Uterus (tissue), 3 donors: ENCODE measurements at regions not wholly inside any gene's neighbourhood (a gene's known extent, or its start where the extent isn't known, plus 50 kb on each side); places are given as distances from the start of the nearest gene placed in this dataset.

Experiments
- DNase-seq, 2 donors: peaks; one replicate each; pipeline ENCODE4 v3.0.0-alpha.2; 2019 to 2020
- H3K27ac ChIP-seq, 2 donors: fragments of 200-600 bp; sonication (generic); 1 replicate in 1 of 2; 2 replicates in 1 of 2; pipeline ENCODE4 v1.5.1; 2016 to 2018
- H3K27me3 ChIP-seq, 2 donors: fragments of 200-600 bp; sonication (generic); one replicate each; pipeline ENCODE4 v1.5.1; 2018 to 2019; ENCODE audit warnings: control low read depth in 1 of 2
- H3K36me3 ChIP-seq, 2 donors: fragments of 200-600 bp; sonication (generic); one replicate each; pipeline ENCODE4 v1.5.1; 2019; ENCODE audit warnings: control low read depth in 1 of 2
- H3K4me1 ChIP-seq, 2 donors: fragments of 200-600 bp; sonication (generic); one replicate each; pipeline ENCODE4 v1.5.1; 2018 to 2019; ENCODE audit warnings: control low read depth in 1 of 2
- H3K4me3 ChIP-seq, 2 donors: fragments of 200-600 bp; sonication (generic); 1 replicate in 1 of 2; 2 replicates in 1 of 2; pipeline ENCODE4 v1.5.1; 2018 to 2019; ENCODE audit warnings: mild to moderate bottlenecking in 1 of 2
- H3K9me3 ChIP-seq, 2 donors: fragments of 200-600 bp; sonication (generic); one replicate each; pipeline ENCODE4 v1.5.1; 2019; ENCODE audit warnings: control low read depth in 1 of 2
- CTCF ChIP-seq, 4 experiments: fragments of 200-600 bp in 2 of 4; fragments of 450-650 bp in 2 of 4; sonication (generic) in 2 of 4; IDR thresholded peaks; one replicate each; pipeline ENCODE4 v1.5.1; 2016 to 2019; ENCODE audit warnings: antibody characterized with exemption in 4 of 4, mild to moderate bottlenecking in 2 of 4, moderate library complexity in 1 of 4
- POLR2A ChIP-seq, 2 donors: fragments of 450-650 bp; IDR thresholded peaks; one replicate each; pipeline ENCODE4 v1.6.1; 2016; ENCODE audit warnings: antibody characterized with exemption in 2 of 2, mild to moderate bottlenecking in 1 of 2, moderate library complexity in 1 of 2
- intact Hi-C: fragments of 100-400 bp; cut with DNase I; formaldehyde crosslinking; loops from one replicate; pipeline ENCODE4 v1.15.1; 2023; ENCODE audit warnings: low total_unique reads
- donor health status: DM: yes; HTN: yes; CAD: no.

GRCh38 chr2:122949523-122949922 lies 1075.6 kb upstream of the CNTNAP5 start:
- intact Hi-C loops: no loop called here
- Histone ChIP-seq H3K4me3 (no peak overlapping the region), H3K9me3 (no peaks in the 10 kb centered on the region), H3K36me3 (no peaks in the 10 kb centered on the region), H3K27ac (no peak overlapping the region), H3K27me3 (no peaks in the 10 kb centered on the region), H3K4me1 (no peaks in the 10 kb centered on the region)
- no peak for DNase-seq
- TF ChIP-seq POLR2A (IDR thresholded peaks at IDR 0.05) (no peak), CTCF (IDR thresholded peaks at IDR 0.05) (no peak)

- H3K27me3 ChIP-seq: no peaks in the 10 kb centered on the region
- no peak overlapping the region for H3K27ac ChIP-seq
- H3K4me1 ChIP-seq: no peaks in the 10 kb centered on the region
- no peak for TF ChIP-seq CTCF (IDR thresholded peaks at IDR 0.05)
- no peak for TF ChIP-seq POLR2A (IDR thresholded peaks at IDR 0.05)
- no peak overlapping the region for H3K4me3 ChIP-seq
- intact Hi-C loops: no loop called here
- no peaks in the 10 kb centered on the region for H3K9me3 ChIP-seq
- DNase-seq: no peak
- H3K36me3 ChIP-seq: no peaks in the 10 kb centered on the region
Observed at GRCh38 chr2:122955776-122956175, 1069.3 kb upstream of the CNTNAP5 start.

GRCh38 chr2:122960759-122961641 lies 1064.1 kb upstream of the CNTNAP5 start:
- no peaks in the 10 kb centered on the region for H3K4me1 ChIP-seq
- no peaks in the 10 kb centered on the region for H3K27me3 ChIP-seq
- DNase-seq: no peak
- no peaks in the 10 kb centered on the region for H3K36me3 ChIP-seq
- no peaks in the 10 kb centered on the region for H3K9me3 ChIP-seq
- H3K4me3 ChIP-seq: no peak overlapping the region
- no peak overlapping the region for H3K27ac ChIP-seq
- TF ChIP-seq CTCF (IDR thresholded peaks at IDR 0.05): no peak
- no peak for TF ChIP-seq POLR2A (IDR thresholded peaks at IDR 0.05)
- intact Hi-C loops: no loop called here

- TF ChIP-seq POLR2A (IDR thresholded peaks at IDR 0.05): no peak
- no peak for TF ChIP-seq CTCF (IDR thresholded peaks at IDR 0.05)
- Histone ChIP-seq H3K27me3 (no peaks in the 10 kb centered on the region), H3K27ac (no peak overlapping the region), H3K9me3 (no peaks in the 10 kb centered on the region), H3K36me3 (no peaks in the 10 kb centered on the region), H3K4me1 (no peaks in the 10 kb centered on the region), H3K4me3 (no peak overlapping the region)
- intact Hi-C loops: no loop called here
- DNase-seq: no peak
Observed at GRCh38 chr2:122966461-122966860, 1058.6 kb upstream of the CNTNAP5 start.

- H3K9me3 ChIP-seq: no peaks in the 10 kb centered on the region
- H3K27ac ChIP-seq: no peak overlapping the region
- no peaks in the 10 kb centered on the region for H3K27me3 ChIP-seq
- intact Hi-C loops: no loop called here
- TF ChIP-seq CTCF (IDR thresholded peaks at IDR 0.05) (no peak), POLR2A (IDR thresholded peaks at IDR 0.05) (no peak)
- H3K4me1 ChIP-seq: no peaks in the 10 kb centered on the region
- no peak for DNase-seq
- H3K36me3 ChIP-seq: no peaks in the 10 kb centered on the region
- no peak overlapping the region for H3K4me3 ChIP-seq
Observed at GRCh38 chr2:122977580-122977979, 1047.5 kb upstream of the CNTNAP5 start.
